GM18502 (cell line): ENCODE measurements at regions not wholly inside any gene's neighbourhood (a gene's known extent, or its start where the extent isn't known, plus 50 kb on each side); places are given as distances from the start of the nearest gene placed in this dataset.
"Not testable (repeated sequence)": the region's sequence is repeated elsewhere in the genome, so short reads cannot be mapped to it uniquely, and the experiment has no call there.

Source experiments
- ATAC-seq: cut with Tn5 transposase; IDR thresholded peaks from one replicate; pipeline ENCODE4 v1.9.1; 2021; ENCODE audit warnings: mild to moderate bottlenecking; ENCODE audit not compliant: unreplicated experiment, poor library complexity

DNA sequence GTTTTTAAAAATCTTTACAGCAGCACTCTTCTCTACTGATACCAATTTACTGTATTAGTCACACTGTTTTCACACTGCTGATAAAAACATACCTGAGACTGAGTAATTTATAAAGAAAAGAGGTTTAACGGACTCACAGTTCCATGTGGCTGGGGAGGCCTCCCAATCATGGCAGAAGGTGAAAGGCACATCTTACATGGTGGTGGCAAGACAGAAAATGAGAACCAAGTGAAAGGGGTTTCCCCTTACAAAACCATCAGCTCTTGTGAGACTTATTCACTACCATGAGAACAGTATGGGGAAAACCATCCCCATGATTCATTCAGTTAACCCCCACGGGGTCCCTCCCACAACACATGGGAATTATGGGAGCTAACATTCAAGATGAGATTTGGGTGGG is 481.9 kb upstream of the TLE4 start:
- ATAC-seq: not testable (repeated sequence)

- not testable (repeated sequence) for ATAC-seq
These were observed 468.5 kb upstream of the TLE4 start for GRCh38 chr9:79103257-79103656.

GRCh38 chr9:79104216-79104615 is 467.5 kb upstream of the TLE4 start:
- no peak for ATAC-seq

DNA sequence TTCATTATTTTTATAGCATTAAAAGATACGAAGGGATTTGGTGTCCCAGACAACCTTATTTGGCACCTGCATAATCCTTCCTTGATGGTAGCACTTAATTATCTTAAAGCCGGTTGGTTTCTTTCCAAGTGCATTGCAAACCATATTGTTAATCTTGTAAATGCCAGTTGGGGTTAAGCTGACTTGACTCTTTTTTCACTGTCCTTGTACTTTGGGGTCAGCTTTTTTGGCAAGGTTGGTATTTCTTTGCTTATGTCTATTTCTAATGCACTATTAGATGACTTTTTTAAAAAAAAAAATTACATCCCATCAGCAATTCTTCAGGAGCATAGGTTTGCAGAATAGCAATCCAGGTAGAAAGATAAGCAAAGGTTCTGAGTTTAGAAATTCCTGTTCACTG is 466.8 kb upstream of the TLE4 start:
- no peak for ATAC-seq

GRCh38 chr9:79107911-79108676 is 463.7 kb upstream of the TLE4 start:
- no peak for ATAC-seq

DNA sequence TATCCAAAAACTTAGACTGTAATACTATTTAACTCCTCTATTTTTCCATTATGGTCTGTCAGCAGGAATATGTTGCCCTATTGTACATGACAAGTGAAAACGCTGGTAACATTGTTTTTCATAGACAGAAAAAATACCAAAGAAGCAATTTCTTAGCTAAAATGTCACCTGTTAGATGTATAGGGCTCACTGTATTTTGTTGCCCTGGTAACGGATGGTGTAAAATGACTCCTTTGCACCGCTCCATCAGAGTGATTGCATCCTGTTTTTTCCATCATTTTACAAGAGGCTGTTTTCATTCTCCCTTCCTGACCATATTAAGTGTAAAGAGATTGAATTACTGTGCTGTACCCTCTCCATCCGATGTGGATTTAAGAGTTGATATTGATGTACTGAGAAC is 460.1 kb upstream of the TLE4 start:
- ATAC-seq: no peak

DNA sequence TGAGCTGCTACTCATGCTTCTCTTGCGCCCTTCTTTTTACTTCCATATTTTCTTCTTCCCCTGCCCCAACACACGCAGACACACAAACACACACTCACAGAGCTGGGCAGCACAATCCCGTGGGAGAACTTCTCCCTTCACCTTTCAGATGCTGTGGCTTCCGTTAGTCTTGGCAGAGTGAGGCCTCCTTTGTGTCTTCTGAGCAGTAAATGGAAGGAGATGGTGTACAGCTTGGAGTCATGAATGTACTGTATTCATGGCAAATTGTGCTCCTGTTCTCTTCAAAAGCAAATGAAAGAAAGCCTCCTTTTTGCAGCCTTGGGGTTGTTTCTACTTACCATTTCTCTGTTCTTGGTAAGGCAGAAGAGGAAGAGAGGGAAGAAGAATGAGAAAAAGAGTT is 456.6 kb upstream of the TLE4 start:
- no peak for ATAC-seq

GRCh38 chr9:79116041-79116440 is 455.7 kb upstream of the TLE4 start:
- ATAC-seq: no peak

DNA sequence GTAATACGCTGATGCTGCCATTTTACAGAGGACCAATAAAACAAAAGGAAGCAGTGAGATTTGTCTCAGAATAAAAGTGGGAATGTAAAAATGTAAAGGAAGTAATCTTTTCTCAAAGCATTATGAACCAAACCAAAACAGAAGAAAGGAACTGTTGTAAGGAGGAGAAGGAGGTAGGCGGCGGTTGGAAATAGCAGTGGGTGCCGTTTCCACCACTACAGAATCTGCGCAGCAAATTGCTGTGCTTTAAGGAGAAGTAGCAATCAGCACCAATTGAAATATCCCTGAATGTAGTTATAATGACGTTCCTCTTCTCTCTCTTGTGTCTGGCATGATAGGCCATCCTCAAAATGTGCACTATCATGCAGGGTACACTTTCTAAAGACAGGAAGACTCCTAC is 455.1 kb upstream of the TLE4 start:
- ATAC-seq: no peak

GRCh38 chr9:79120533-79120932 is 451.2 kb upstream of the TLE4 start:
- ATAC-seq: no peak

DNA sequence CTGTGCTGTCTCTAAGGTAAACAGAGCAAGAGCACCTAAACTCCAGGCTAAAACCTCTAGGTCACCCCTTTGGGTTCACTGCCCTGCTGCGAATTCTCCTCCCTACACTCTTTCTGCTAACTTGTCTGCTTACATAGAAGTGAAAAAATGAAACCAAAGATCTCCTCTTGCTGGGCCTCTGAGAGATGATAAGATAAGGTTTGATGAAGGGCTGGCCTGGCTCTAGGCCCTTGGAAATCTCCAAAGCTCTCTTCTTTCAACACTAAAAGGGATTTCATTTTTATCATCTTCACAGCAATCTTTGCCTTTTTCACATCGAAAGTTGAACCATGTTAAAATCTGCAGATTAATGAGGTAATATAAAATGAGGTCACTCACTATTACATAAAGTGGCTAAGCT is 450.8 kb upstream of the TLE4 start:
- no peak for ATAC-seq

- no peak for ATAC-seq
These were observed 448.4 kb upstream of the TLE4 start for GRCh38 chr9:79123415-79123814.

DNA sequence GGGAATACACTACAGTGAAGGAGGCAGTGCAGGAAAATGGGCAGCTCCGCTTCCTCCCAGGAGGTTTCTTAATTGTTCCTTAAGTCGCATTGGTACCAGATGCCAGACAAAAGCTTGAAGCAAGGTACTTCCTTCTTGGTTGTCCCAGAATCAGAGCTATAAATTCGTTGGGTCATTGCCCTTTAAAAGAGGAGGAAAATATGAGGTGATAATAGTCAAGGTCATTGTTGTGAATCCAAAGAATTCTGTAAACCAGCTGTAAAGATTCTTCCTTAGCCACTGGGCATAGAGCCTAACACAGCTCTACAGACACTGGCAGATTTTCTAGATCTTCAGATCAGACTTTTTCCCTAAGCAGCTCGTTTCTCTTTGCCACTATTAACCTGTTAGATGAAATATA is 444.1 kb upstream of the TLE4 start:
- ATAC-seq: no peak

GRCh38 chr9:79129865-79130480 is 441.8 kb upstream of the TLE4 start:
- no peak for ATAC-seq

GRCh38 chr9:79131246-79131774 is 440.5 kb upstream of the TLE4 start:
- ATAC-seq: no peak

- no peak for ATAC-seq
These were observed 439.9 kb upstream of the TLE4 start for GRCh38 chr9:79131824-79132377.

- peak; percentile 55 for ATAC-seq
These were observed 437.1 kb upstream of the TLE4 start for GRCh38 chr9:79134654-79135053.

- ATAC-seq: no peak
These were observed 435.9 kb upstream of the TLE4 start for GRCh38 chr9:79135681-79136415.

- no peak for ATAC-seq
These were observed 431.0 kb upstream of the TLE4 start for GRCh38 chr9:79140751-79141150.

DNA sequence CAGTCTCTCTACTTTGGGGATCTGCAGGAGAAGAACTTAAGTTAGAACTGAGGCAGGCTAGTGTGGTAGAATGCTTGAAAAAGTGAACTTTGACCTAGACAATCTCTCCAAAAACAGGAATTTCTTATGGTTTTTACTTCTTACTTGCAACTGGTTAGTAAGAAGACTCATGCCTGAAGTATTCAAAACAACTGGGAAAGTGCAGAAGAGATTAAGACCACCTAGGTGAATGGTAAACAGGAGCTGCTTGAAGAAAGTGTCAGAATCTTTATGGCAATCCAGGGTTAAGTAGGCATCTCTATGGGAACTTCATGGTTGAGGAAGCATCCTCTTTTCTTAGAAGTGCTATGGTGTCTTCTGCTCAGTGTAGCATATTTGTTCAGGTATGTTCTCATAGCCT is 428.6 kb upstream of the TLE4 start:
- no peak for ATAC-seq

DNA sequence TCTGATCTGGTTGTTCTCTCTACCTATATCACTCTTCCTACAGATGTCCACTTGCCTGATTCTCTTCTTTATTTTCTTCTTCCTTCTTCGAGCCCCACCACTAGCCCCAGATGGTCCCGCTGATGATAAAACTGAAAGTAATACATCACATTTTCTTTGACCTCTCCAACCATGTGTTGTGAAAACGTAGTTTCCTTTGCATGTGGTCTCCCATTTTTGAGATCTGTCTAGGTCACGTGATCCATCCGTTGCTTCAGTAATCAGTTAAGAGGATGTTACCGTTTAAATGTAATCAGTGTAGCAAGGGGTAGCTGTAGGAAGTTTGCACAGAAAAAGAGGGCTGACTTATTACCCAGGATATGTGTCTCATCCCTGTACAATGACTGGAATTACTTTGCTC is 426.3 kb upstream of the TLE4 start:
- ATAC-seq: no peak
